ENCODE measurements at regions not wholly inside any gene's neighbourhood (a gene's known extent, or its start where the extent isn't known, plus 50 kb on each side); places are given as distances from the start of the nearest gene placed in this dataset.
"Not testable (repeated sequence)": the region's sequence is repeated elsewhere in the genome, so short reads cannot be mapped to it uniquely, and the experiment has no call there.

- DNase-seq (ENCODE audit: low read depth): not testable (repeated sequence)
Observed at GRCh38 chr3:75607996-75608395, 56.1 kb upstream of the FRG2C start.

DNA sequence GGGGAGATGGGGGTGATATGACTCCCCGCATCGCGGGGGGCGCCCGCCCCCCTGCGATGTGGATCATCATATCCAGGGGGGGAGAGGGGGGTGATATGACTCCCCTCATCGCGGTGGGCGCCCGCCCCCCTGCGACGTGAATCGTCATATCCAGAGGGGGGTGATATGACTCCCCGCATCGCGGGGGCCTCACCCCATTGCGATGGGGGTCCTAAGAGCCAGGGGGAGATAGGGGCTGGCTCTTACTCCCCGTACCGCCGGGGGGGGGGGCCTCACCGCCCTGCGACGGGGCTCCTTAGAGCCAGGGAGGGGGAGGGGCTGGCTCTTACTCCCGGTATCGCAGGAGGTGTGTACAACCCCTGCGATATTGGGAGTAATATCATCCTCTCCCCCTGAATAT is 54.5 kb upstream of the FRG2C start:
- not testable (repeated sequence) for DNase-seq (ENCODE audit: low read depth)

DNA sequence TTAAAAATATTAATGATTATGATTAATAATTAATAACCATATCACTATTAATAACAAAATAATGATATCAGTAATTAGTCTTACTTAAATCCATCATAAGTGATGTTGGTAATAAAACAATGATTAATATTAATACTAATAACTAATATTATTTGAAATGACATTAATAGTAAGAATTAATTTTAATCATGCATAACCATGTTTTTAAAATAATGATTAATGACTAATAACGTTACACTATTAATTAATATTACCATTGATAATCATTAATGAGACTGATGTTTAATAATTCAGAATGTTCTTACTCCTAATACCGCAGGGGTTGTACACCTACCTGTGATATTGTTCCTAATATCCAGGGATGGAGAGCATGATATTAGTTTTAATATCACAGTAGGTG is 53.4 kb upstream of the FRG2C start:
- no peak for DNase-seq (ENCODE audit: low read depth)

GRCh38 chr3:75611724-75612460 is 52.2 kb upstream of the FRG2C start:
- not testable (repeated sequence) for DNase-seq (ENCODE audit: low read depth)

Measured in activated T-helper 9 cell treated with anti-CD3 and anti-CD28 coated beads, Interleukin-2, amount 50 U/mL, for 16 hours (primary cell).